C4-2B (cell line): ENCODE measurements at regions not wholly inside any gene's neighbourhood (a gene's known extent, or its start where the extent isn't known, plus 50 kb on each side); places are given as distances from the start of the nearest gene placed in this dataset.

ENCODE experiments used
- CTCF ChIP-seq: fragments of 450-650 bp; conservative IDR thresholded peaks from 2 replicates; pipeline ENCODE4 v1.5.1; 2017; ENCODE audit warnings: mild to moderate bottlenecking
- ZFX ChIP-seq: fragments of 450-650 bp; IDR thresholded peaks from 2 replicates; pipeline ENCODE4 v1.6.1; 2017

- TF ChIP-seq CTCF, result no peak
- no peak for TF ChIP-seq ZFX
These were observed 54.5 kb upstream of the HAND2 start for GRCh38 chr4:173584506-173584905.
